ENCODE measurements at regions not wholly inside any gene's neighbourhood (a gene's known extent, or its start where the extent isn't known, plus 50 kb on each side); places are given as distances from the start of the nearest gene placed in this dataset.

DNA sequence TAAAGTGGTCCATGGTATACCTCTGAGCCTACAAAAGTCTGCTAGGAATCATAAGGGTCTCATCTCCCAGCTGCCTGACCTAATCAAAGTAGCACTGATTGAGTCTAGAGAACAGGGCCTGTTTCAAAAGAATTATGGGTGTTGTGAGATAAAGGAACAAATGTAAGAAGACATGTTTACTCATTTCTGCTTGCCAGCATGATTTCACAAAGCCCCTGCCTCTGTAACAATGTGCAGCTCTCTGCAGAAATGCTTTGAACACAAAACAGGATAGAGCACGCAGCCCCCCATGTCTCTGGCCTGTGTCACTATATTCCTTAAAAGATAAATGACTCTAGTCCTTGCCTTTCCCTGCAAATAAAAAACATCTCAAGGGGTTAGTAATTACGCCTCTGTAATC, 94.7 kb upstream of the IGSF10 start:
- TF ChIP-seq, protein P1, sequence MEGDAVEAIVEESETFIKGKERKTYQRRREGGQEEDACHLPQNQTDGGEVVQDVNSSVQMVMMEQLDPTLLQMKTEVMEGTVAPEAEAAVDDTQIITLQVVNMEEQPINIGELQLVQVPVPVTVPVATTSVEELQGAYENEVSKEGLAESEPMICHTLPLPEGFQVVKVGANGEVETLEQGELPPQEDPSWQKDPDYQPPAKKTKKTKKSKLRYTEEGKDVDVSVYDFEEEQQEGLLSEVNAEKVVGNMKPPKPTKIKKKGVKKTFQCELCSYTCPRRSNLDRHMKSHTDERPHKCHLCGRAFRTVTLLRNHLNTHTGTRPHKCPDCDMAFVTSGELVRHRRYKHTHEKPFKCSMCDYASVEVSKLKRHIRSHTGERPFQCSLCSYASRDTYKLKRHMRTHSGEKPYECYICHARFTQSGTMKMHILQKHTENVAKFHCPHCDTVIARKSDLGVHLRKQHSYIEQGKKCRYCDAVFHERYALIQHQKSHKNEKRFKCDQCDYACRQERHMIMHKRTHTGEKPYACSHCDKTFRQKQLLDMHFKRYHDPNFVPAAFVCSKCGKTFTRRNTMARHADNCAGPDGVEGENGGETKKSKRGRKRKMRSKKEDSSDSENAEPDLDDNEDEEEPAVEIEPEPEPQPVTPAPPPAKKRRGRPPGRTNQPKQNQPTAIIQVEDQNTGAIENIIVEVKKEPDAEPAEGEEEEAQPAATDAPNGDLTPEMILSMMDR (IDR thresholded peaks at IDR 0.05), result no peak
- no peak for TF ChIP-seq EZH2 (IDR thresholded peaks at IDR 0.05; ENCODE audit: borderline replicate concordance, insufficient read depth, low read depth, low read length, poor library complexity, severe bottlenecking)
